Suprapubic skin (tissue), 3 donors: ENCODE measurements at regions not wholly inside any gene's neighbourhood (a gene's known extent, or its start where the extent isn't known, plus 50 kb on each side); places are given as distances from the start of the nearest gene placed in this dataset.

Source experiments
- EP300 ChIP-seq: sonication (generic); formaldehyde crosslinking; IDR thresholded peaks from one replicate; pipeline ENCODE4 v1.6.1; 2017; ENCODE audit warnings: antibody characterized with exemption
- POLR2A ChIP-seq, 2 donors: fragments of 450-650 bp; IDR thresholded peaks; one replicate each; pipeline ENCODE4 v1.6.1; 2017; ENCODE audit warnings: antibody characterized with exemption in 2 of 2, mild to moderate bottlenecking in 2 of 2, moderate library complexity in 2 of 2
- TF ChIP-seq, protein P1 (sequence below), 2 donors: fragments of 200-600 bp in 1 of 2; fragments of 450-650 bp in 1 of 2; sonication (generic) in 1 of 2; IDR thresholded peaks; one replicate each; pipeline ENCODE4 v1.5.1; 2016 to 2019; ENCODE audit warnings: antibody characterized with exemption in 2 of 2, mild to moderate bottlenecking in 1 of 2, moderate library complexity in 1 of 2

DNA sequence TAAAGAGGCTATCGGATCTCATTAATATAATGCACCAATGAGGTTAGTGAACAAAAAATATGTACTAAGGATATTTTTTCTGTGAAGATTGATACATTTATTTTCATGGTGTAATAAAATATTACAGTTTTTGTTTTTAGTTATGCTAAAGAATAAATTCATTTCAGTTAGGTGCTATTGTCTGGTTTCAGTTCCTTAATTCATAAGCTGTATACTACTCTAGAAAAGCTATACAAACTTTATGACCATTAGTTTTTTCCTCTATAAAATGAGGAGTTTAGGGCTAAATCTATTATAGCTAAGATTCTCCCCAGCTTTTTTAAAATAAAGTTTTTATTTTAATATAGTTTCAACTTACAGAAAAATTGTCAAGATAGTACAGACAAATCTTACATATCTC lies 1311.7 kb upstream of the NXPH2 start:
- TF ChIP-seq, protein P1, sequence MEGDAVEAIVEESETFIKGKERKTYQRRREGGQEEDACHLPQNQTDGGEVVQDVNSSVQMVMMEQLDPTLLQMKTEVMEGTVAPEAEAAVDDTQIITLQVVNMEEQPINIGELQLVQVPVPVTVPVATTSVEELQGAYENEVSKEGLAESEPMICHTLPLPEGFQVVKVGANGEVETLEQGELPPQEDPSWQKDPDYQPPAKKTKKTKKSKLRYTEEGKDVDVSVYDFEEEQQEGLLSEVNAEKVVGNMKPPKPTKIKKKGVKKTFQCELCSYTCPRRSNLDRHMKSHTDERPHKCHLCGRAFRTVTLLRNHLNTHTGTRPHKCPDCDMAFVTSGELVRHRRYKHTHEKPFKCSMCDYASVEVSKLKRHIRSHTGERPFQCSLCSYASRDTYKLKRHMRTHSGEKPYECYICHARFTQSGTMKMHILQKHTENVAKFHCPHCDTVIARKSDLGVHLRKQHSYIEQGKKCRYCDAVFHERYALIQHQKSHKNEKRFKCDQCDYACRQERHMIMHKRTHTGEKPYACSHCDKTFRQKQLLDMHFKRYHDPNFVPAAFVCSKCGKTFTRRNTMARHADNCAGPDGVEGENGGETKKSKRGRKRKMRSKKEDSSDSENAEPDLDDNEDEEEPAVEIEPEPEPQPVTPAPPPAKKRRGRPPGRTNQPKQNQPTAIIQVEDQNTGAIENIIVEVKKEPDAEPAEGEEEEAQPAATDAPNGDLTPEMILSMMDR (IDR thresholded peaks at IDR 0.05), result no peak
- TF ChIP-seq POLR2A (IDR thresholded peaks at IDR 0.05), result no peak
- no peak for TF ChIP-seq EP300
